Esophagus squamous epithelium (tissue), 5 donors: ENCODE measurements at regions not wholly inside any gene's neighbourhood (a gene's known extent, or its start where the extent isn't known, plus 50 kb on each side); places are given as distances from the start of the nearest gene placed in this dataset.

Experiments
- DNase-seq: peaks from one replicate; lab custom pipeline; 2025; lab: John Stamatoyannopoulos, UW
- H3K27ac ChIP-seq, 4 donors: fragments of 200-600 bp; sonication (generic); one replicate each; pipeline ENCODE4 v1.5.1; 2016 to 2019; ENCODE audit warnings: mild to moderate bottlenecking in 1 of 4
- H3K27me3 ChIP-seq, 4 donors: fragments of 200-600 bp; sonication (generic); 1 replicate in 3 of 4; 2 replicates in 1 of 4; pipeline versions ENCODE4 v1.5.1 to v1.6.0; 2017 to 2021; ENCODE audit warnings: antibody characterized with exemption in 1 of 4
- H3K36me3 ChIP-seq, 3 donors: fragments of 200-600 bp; sonication (generic); one replicate each; pipeline ENCODE4 v1.5.1; 2016 to 2019
- H3K4me1 ChIP-seq, 3 donors: fragments of 200-600 bp; sonication (generic); one replicate each; pipeline ENCODE4 v1.5.1; 2017 to 2019
- H3K4me3 ChIP-seq, 4 donors: fragments of 200-600 bp; sonication (generic); 1 replicate in 3 of 4; 2 replicates in 1 of 4; pipeline ENCODE4 v1.5.1; 2016 to 2019; ENCODE audit warnings: mild to moderate bottlenecking in 2 of 4, moderate library complexity in 1 of 4
- H3K9me3 ChIP-seq, 3 donors: fragments of 200-600 bp; sonication (generic); one replicate each; pipeline ENCODE4 v1.5.1; 2016 to 2019
- CTCF ChIP-seq, 6 experiments: fragments of 450-650 bp in 4 of 6; fragments of 200-600 bp in 2 of 6; sonication (generic) in 2 of 6; IDR thresholded peaks; one replicate each; pipeline ENCODE4 v1.5.1; 2016 to 2019; ENCODE audit warnings: antibody characterized with exemption in 6 of 6, mild to moderate bottlenecking in 4 of 6, moderate library complexity in 4 of 6
- POLR2A ChIP-seq, 4 donors: fragments of 450-650 bp; IDR thresholded peaks; one replicate each; pipeline ENCODE4 v1.6.1; 2017; ENCODE audit warnings: antibody characterized with exemption in 4 of 4, mild to moderate bottlenecking in 4 of 4, moderate library complexity in 3 of 4
- WGBS, 2 donors: methylation state at CpG; one replicate each; pipeline ENCODE4 v1.1.5; 2018; 5-methylcytosine and 5-hydroxymethylcytosine counted together
- intact Hi-C: fragments of 100-400 bp; cut with DNase I; formaldehyde crosslinking; loops from one replicate; pipeline ENCODE4 v1.15.0; 2022
- donor health status: DM: yes; HTN: yes; CAD: no.

DNA sequence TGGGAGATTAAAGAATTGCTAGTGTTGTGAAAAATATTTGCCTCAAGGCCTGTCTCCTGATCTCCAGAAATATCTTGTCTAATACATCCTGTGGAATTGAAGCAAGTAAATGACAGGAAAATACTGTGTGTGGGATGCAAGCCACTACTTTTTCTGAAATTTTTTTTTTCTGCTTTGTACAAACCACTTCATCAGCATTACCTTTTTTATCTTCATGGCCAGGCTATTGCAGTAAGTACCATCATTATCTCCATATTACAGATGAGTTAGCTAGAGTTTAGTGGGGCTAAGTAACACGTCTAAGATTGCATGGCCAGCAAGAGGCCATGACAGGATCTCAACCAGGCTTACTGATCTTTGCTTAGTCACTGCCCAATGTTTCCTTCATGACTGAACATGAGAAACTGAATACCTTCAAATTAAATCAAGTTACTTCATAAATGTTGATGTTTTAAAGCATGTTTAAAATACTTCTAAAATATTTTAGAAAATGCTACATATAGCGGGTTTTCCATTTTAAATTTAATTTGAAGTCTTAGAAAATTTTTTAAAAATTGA, 273.7 kb downstream of the SLC6A15 start:
- H3K4me3 ChIP-seq, result no peak overlapping the region
- TF ChIP-seq CTCF (IDR thresholded peaks at IDR 0.05) (no peak), POLR2A (IDR thresholded peaks at IDR 0.05) (no peak)
- DNase-seq, result no peak
- H3K9me3 ChIP-seq, result no peaks in the 10 kb centered on the region
- no peak overlapping the region for H3K27ac ChIP-seq
- no peaks in the 10 kb centered on the region for H3K36me3 ChIP-seq
- 55 to 71% methylated on average over 2 of the region's 2 CpGs for WGBS, 2 donors
- intact Hi-C loops, result no loop called here
- H3K4me1 ChIP-seq, result no peaks in the 10 kb centered on the region
- no peaks in the 10 kb centered on the region for H3K27me3 ChIP-seq

GRCh38 chr12:84637926-84638325, 274.7 kb downstream of the SLC6A15 start:
- DNase-seq, result no peak
- no peak overlapping the region for H3K4me3 ChIP-seq
- no peaks in the 10 kb centered on the region for H3K4me1 ChIP-seq
- H3K27ac ChIP-seq, result no peak overlapping the region
- TF ChIP-seq CTCF (IDR thresholded peaks at IDR 0.05) (no peak), POLR2A (IDR thresholded peaks at IDR 0.05) (no peak)
- H3K9me3 ChIP-seq, result no peaks in the 10 kb centered on the region
- H3K27me3 ChIP-seq, result no peaks in the 10 kb centered on the region
- intact Hi-C loops, result no loop called here
- no peaks in the 10 kb centered on the region for H3K36me3 ChIP-seq

- no peak overlapping the region for H3K27ac ChIP-seq
- no peaks in the 10 kb centered on the region for H3K27me3 ChIP-seq
Measured at GRCh38 chr12:84636801-84637290, 275.8 kb downstream of the SLC6A15 start.

GRCh38 chr12:84634526-84634925, 278.1 kb downstream of the SLC6A15 start:
- no peaks in the 10 kb centered on the region for H3K9me3 ChIP-seq
- TF ChIP-seq POLR2A (IDR thresholded peaks at IDR 0.05), result no peak
- no peak for TF ChIP-seq CTCF (IDR thresholded peaks at IDR 0.05)
- H3K36me3 ChIP-seq, result no peaks in the 10 kb centered on the region
- no peaks in the 10 kb centered on the region for H3K4me1 ChIP-seq
- H3K27ac ChIP-seq, result no peak overlapping the region
- no peaks in the 10 kb centered on the region for H3K27me3 ChIP-seq
- intact Hi-C loops, result no loop called here
- DNase-seq, result no peak
- no peak overlapping the region for H3K4me3 ChIP-seq
- 77% methylated on average over 4 of the region's 4 CpGs for WGBS, 2 donors

More at GRCh38 chr12:84636801-84637290, 275.8 kb downstream of the SLC6A15 start:
- Histone ChIP-seq H3K9me3 (no peaks in the 10 kb centered on the region), H3K36me3 (no peaks in the 10 kb centered on the region), H3K4me1 (no peaks in the 10 kb centered on the region), H3K4me3 (no peak overlapping the region)
- intact Hi-C loops, result no loop called here
- no peak for DNase-seq
- TF ChIP-seq CTCF (IDR thresholded peaks at IDR 0.05) (no peak), POLR2A (IDR thresholded peaks at IDR 0.05) (no peak)

DNA sequence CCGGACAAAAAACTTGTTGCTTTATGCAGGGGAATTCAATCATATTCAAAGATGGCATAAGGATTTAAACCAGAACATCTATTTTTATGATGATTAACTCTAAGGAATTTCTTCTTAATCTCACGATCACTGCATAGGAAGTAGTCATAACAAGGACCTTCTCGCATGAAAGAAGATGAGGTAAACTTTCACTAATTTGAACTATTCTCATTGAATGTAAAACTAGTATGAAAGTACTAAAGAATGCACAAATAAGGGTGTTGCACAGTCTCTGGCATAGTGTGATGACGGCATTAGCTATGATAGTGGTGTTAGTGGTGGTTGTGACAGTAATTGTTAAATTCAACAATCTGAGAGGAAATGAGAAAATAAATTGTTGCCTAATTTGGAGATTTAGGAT, 280.0 kb downstream of the SLC6A15 start:
- H3K36me3 ChIP-seq, result no peaks in the 10 kb centered on the region
- no peak overlapping the region for H3K4me3 ChIP-seq
- 63% methylated on average over 4 of the region's 4 CpGs for WGBS, 2 donors
- no peak for TF ChIP-seq CTCF (IDR thresholded peaks at IDR 0.05)
- DNase-seq, result no peak
- no peaks in the 10 kb centered on the region for H3K4me1 ChIP-seq
- H3K9me3 ChIP-seq, result no peaks in the 10 kb centered on the region
- intact Hi-C loops, result no loop called here
- no peaks in the 10 kb centered on the region for H3K27me3 ChIP-seq
- H3K27ac ChIP-seq, result no peak overlapping the region
